GM04504 (cell line): ENCODE measurements at regions not wholly inside any gene's neighbourhood (a gene's known extent, or its start where the extent isn't known, plus 50 kb on each side); places are given as distances from the start of the nearest gene placed in this dataset.
"Not testable (repeated sequence)": the region's sequence is repeated elsewhere in the genome, so short reads cannot be mapped to it uniquely, and the experiment has no call there.

Source experiments
- DNase-seq: peaks from one replicate; pipeline ENCODE4 v3.0.0-alpha.2; 2012; ENCODE audit warnings: low read depth

GRCh38 chr1:143610196-143610595, 361.6 kb downstream of the FAM72C start:
- no peak for DNase-seq

GRCh38 chr1:143604887-143605286, 366.9 kb downstream of the FAM72C start:
- DNase-seq = no peak

GRCh38 chr1:143584508-143584907, 387.3 kb downstream of the FAM72C start:
- DNase-seq = no peak

- DNase-seq = no peak
Observed at GRCh38 chr1:143574891-143575520, 396.8 kb downstream of the FAM72C start.

GRCh38 chr1:143572661-143573060, 399.1 kb downstream of the FAM72C start:
- not testable (repeated sequence) for DNase-seq

- not testable (repeated sequence) for DNase-seq
Observed at GRCh38 chr1:143563761-143564160, 408.0 kb downstream of the FAM72C start.

GRCh38 chr1:143553627-143554026, 418.2 kb downstream of the FAM72C start:
- DNase-seq = no peak

GRCh38 chr1:143504703-143505102, 467.1 kb downstream of the FAM72C start:
- not testable (repeated sequence) for DNase-seq

- DNase-seq = not testable (repeated sequence)
Observed at GRCh38 chr1:143504080-143504479, 467.7 kb downstream of the FAM72C start.

- DNase-seq = not testable (repeated sequence)
Observed at GRCh38 chr1:143503048-143503447, 468.7 kb downstream of the FAM72C start.

GRCh38 chr1:143502038-143502437, 469.7 kb downstream of the FAM72C start:
- not testable (repeated sequence) for DNase-seq

GRCh38 chr1:143498059-143498749, 473.6 kb downstream of the FAM72C start:
- not testable (repeated sequence) for DNase-seq

GRCh38 chr1:143497374-143497747, 474.4 kb downstream of the FAM72C start:
- DNase-seq = no peak

- DNase-seq = not testable (repeated sequence)
Observed at GRCh38 chr1:143496526-143497373, 475.0 kb downstream of the FAM72C start.
